ENCODE measurements at regions not wholly inside any gene's neighbourhood (a gene's known extent, or its start where the extent isn't known, plus 50 kb on each side); places are given as distances from the start of the nearest gene placed in this dataset.

DNA sequence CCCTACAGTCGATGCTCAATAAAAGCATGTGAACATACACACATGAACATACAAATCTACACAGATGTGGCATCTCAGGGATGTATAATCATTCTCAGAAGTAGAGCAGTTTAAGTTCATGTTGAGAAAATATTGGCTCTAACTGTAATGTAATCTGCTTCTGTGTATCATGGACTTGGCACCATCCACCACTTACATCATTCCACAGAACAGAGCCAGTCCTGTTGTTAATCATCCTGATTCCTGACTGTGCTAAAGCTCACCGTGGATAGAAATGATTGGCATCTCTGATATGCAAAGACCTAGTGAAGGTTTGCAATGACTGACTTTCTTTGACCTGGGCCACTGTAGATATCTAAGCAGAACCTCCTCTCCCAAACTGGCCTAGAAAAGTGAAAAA, 1141.3 kb downstream of the BCL11B start (continued):
- TF ChIP-seq, protein P1, sequence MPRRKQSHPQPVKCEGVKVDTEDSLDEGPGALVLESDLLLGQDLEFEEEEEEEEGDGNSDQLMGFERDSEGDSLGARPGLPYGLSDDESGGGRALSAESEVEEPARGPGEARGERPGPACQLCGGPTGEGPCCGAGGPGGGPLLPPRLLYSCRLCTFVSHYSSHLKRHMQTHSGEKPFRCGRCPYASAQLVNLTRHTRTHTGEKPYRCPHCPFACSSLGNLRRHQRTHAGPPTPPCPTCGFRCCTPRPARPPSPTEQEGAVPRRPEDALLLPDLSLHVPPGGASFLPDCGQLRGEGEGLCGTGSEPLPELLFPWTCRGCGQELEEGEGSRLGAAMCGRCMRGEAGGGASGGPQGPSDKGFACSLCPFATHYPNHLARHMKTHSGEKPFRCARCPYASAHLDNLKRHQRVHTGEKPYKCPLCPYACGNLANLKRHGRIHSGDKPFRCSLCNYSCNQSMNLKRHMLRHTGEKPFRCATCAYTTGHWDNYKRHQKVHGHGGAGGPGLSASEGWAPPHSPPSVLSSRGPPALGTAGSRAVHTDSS (tag by site-specific recombination; IDR thresholded peaks at IDR 0.05): no peak
- no peak for TF ChIP-seq ZNF571 (tag by site-specific recombination; IDR thresholded peaks at IDR 0.05)
- TF ChIP-seq ZNF843 (tag by site-specific recombination; IDR thresholded peaks at IDR 0.05): no peak
- TF ChIP-seq ZNF768 (tag by site-specific recombination; IDR thresholded peaks at IDR 0.05): no peak
- no peak for TF ChIP-seq WT1 (tag by site-specific recombination; IDR thresholded peaks at IDR 0.05)

DNA sequence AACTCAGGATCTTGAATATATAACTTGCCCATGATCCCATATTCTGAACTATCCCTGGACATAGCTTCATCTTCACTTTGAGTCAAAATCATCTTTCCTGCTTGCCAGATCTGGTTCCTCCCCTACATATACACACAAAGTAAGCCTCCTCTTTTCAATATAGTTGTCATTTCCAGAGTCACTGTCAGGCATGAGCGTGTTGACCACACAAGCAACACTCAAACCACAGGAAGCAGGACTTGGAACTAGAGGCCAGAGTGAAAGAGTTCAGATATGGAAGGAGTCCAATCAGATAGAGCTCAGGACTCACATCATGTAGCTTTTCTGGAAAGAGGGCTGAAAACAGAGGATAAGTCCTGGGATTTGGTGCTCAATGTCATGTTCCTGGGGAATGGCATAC, 1140.6 kb downstream of the BCL11B start:
- no peak overlapping the region for H3K27ac ChIP-seq (ENCODE audit: extremely low read depth, low read depth, low read length)
- H3K4me3 ChIP-seq (ENCODE audit: low read depth, low read length): no peak overlapping the region
- no peak for TF ChIP-seq ZNF138 (tag by site-specific recombination; IDR thresholded peaks at IDR 0.05; ENCODE audit: borderline replicate concordance)
- no peak for TF ChIP-seq ZNF701 (tag by site-specific recombination; IDR thresholded peaks at IDR 0.05)
- no peak for TF ChIP-seq TCF7L2 (IDR thresholded peaks at IDR 0.05; ENCODE audit: borderline replicate concordance, low read depth, low read length)
- no peak for TF ChIP-seq ZXDB (tag by site-specific recombination; IDR thresholded peaks at IDR 0.05)
- TF ChIP-seq ZNF19 (tag by site-specific recombination; IDR thresholded peaks at IDR 0.05; ENCODE audit: low read depth): no peak
- TF ChIP-seq ZIC2 (tag by site-specific recombination; IDR thresholded peaks at IDR 0.05): no peak
- TF ChIP-seq, protein P2, sequence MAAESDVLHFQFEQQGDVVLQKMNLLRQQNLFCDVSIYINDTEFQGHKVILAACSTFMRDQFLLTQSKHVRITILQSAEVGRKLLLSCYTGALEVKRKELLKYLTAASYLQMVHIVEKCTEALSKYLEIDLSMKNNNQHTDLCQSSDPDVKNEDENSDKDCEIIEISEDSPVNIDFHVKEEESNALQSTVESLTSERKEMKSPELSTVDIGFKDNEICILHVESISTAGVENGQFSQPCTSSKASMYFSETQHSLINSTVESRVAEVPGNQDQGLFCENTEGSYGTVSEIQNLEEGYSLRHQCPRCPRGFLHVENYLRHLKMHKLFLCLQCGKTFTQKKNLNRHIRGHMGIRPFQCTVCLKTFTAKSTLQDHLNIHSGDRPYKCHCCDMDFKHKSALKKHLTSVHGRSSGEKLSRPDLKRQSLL (tag by site-specific recombination; IDR thresholded peaks at IDR 0.05): no peak
- TF ChIP-seq, protein P3, sequence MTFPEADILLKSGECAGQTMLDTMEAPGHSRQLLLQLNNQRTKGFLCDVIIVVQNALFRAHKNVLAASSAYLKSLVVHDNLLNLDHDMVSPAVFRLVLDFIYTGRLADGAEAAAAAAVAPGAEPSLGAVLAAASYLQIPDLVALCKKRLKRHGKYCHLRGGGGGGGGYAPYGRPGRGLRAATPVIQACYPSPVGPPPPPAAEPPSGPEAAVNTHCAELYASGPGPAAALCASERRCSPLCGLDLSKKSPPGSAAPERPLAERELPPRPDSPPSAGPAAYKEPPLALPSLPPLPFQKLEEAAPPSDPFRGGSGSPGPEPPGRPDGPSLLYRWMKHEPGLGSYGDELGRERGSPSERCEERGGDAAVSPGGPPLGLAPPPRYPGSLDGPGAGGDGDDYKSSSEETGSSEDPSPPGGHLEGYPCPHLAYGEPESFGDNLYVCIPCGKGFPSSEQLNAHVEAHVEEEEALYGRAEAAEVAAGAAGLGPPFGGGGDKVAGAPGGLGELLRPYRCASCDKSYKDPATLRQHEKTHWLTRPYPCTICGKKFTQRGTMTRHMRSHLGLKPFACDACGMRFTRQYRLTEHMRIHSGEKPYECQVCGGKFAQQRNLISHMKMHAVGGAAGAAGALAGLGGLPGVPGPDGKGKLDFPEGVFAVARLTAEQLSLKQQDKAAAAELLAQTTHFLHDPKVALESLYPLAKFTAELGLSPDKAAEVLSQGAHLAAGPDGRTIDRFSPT (tag by site-specific recombination; IDR thresholded peaks at IDR 0.05): no peak
- H3K4me1 ChIP-seq (ENCODE audit: control insufficient read depth, insufficient read depth, low read length): no peaks in the 10 kb centered on the region
- ChIA-PET CTCF (no interaction called here), POLR2A (no interaction called here)
- no peaks in the 10 kb centered on the region for H3K9me3 ChIP-seq (ENCODE audit: control insufficient read depth, insufficient read depth, low read depth, low read length)
- H3K36me3 ChIP-seq (ENCODE audit: control insufficient read depth in 2 of 2, insufficient read depth in 1 of 2, low read length in 2 of 2): no peaks in the 10 kb centered on the region

DNA sequence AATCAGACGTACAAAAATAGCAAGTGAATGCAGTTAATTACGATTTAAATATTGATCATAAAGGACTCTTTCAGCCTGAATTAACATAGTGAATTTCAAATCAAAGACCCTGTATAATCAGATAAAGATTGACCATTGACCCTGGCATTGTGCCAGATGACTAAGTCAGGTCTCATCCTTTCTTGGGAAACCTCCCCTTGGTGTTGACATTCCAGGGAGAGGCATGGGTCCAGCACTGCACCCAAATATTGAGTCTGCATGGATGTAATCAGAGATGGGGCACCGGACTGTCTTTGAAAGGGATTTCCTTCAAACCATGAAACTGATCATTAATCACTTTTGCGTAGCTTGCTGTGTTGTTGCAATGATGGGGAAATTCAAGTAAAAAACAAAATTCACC, 1138.2 kb downstream of the BCL11B start:
- CTCF ChIA-PET: interaction anchor here (0.6 kb wide), 1 partner anchor 359 kb away, joined by 3 read pairs; no protein-coding TSS in a partner anchor

More for the DNA sequence above, 1138.2 kb downstream of the BCL11B start:
- no peaks in the 10 kb centered on the region for H3K4me1 ChIP-seq (ENCODE audit: control insufficient read depth, insufficient read depth, low read length)
- no peak for TF ChIP-seq ZNF433 (tag by site-specific recombination; IDR thresholded peaks at IDR 0.05; ENCODE audit: low read depth)
- TF ChIP-seq SCRT2 (tag by site-specific recombination; IDR thresholded peaks at IDR 0.05): no peak
- TF ChIP-seq ZNF561 (tag by site-specific recombination; IDR thresholded peaks at IDR 0.05; ENCODE audit: borderline replicate concordance): no peak
- no peak for TF ChIP-seq SP7 (tag by site-specific recombination; IDR thresholded peaks at IDR 0.05)
- TF ChIP-seq ZNF558 (tag by site-specific recombination; IDR thresholded peaks at IDR 0.05): no peak
- TF ChIP-seq KLF9 (tag by site-specific recombination; IDR thresholded peaks at IDR 0.05; ENCODE audit: low read depth): no peak
- no peak overlapping the region for H3K4me3 ChIP-seq (ENCODE audit: low read depth, low read length)
- H3K9me3 ChIP-seq (ENCODE audit: control insufficient read depth, insufficient read depth, low read depth, low read length): no peaks in the 10 kb centered on the region
- H3K27ac ChIP-seq (ENCODE audit: extremely low read depth, low read depth, low read length): no peak overlapping the region
- no peaks in the 10 kb centered on the region for H3K36me3 ChIP-seq (ENCODE audit: control insufficient read depth in 2 of 2, insufficient read depth in 1 of 2, low read length in 2 of 2)
- POLR2A ChIA-PET: no interaction called here
